GM19372 (cell line): ENCODE measurements at regions not wholly inside any gene's neighbourhood (a gene's known extent, or its start where the extent isn't known, plus 50 kb on each side); places are given as distances from the start of the nearest gene placed in this dataset.

Source experiments
- ATAC-seq: cut with Tn5 transposase; IDR thresholded peaks from one replicate; pipeline ENCODE4 v1.9.1; 2021; ENCODE audit warnings: mild to moderate bottlenecking, low read depth, moderate library complexity; ENCODE audit not compliant: unreplicated experiment

DNA sequence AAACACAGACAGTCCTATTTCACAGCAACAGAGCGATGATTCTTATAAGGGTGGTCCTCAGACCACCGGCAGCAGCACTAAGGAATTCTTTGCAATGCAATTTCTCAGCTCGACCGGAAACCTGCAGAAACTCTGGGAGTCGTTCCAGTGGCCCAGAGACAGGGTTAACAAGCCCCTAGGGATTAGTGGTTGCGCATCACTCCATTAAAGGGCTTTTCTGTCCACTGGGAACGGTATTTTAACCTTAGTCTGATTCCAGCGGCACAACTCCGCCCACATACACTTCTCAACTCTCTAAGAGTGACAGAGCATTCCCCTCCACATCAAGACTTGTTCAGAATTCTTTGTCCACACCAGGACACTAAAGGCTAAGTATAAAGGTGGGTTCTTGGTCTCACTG lies 341.5 kb downstream of the TFAP2A start:
- no peak for ATAC-seq

DNA sequence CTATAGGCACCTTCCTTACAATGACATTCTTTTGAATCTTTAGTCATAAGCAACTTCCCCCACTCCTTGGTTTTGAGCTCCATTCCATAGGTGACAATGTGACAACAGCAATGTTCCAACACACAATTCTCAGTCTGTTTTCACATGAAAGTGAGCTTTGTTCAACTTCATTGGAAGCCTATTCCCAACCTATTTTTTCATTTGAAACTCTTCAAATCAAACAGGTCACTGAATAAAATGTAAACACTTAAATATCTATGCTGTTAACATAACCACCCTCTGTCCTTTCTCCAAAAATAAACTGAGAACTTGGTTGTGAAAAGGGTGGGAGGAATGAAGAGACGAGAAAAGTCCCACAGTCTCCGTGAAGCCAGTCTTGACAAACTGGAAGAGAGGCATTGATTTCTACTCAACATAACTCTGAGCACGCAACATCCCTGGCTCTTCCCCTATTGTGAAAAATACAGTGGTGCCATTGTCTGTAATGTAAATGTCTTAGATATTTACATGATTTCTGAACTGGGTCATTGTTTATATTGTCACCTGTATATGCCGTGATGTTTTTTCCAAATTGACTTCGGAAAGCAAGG lies 343.1 kb downstream of the TFAP2A start:
- ATAC-seq: no peak

DNA sequence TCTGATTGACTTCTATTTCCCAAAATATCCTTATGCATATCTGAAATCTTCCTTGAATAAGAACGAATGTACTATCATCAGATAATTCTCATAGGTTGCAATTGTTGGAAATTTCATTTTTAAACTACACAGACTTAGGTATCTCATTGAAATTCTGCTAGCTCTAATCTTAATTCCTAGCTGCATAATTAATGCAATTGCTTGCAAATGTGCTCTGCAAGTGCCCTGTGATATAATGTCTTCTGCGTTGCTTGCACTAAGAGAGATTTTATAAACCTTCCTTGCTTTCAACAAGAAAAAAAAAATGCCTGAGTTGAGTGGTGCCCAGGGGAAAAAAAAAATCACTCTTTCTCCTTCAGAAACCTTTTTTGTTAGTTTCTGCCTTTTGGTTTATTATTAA lies 354.9 kb downstream of the TFAP2A start:
- no peak for ATAC-seq

GRCh38 chr6:10054672-10055071 lies 360.2 kb downstream of the TFAP2A start:
- ATAC-seq: no peak

- no peak for ATAC-seq
These were observed 363.6 kb downstream of the TFAP2A start for GRCh38 chr6:10051283-10051682.

GRCh38 chr6:10048370-10049297 lies 366.2 kb downstream of the TFAP2A start:
- no peak for ATAC-seq

GRCh38 chr6:10042280-10042679 lies 372.6 kb downstream of the TFAP2A start:
- ATAC-seq: no peak

GRCh38 chr6:10033223-10033829 lies 381.5 kb downstream of the TFAP2A start:
- ATAC-seq: no peak

GRCh38 chr6:10031617-10032016 lies 383.3 kb downstream of the TFAP2A start:
- no peak for ATAC-seq

GRCh38 chr6:10030942-10031537 lies 383.8 kb downstream of the TFAP2A start:
- no peak for ATAC-seq

DNA sequence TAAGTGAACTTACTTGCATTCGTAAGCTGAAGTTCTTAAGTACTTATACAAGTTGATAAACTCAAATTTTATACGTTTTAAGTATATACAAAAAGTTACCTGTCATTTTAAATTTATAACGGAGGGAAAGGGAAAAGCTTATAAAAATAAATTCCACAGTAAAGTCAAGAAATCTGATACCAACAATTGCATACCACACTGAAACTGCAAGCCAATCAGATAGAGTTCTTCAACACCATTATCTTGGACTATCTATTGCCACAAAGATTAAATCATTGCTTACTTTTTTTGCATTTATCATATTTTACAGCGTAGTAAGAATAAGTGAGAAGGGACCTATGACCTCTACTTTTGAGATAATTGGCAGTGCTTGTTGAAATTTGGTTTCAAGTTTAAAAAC lies 386.7 kb downstream of the TFAP2A start:
- ATAC-seq: no peak

DNA sequence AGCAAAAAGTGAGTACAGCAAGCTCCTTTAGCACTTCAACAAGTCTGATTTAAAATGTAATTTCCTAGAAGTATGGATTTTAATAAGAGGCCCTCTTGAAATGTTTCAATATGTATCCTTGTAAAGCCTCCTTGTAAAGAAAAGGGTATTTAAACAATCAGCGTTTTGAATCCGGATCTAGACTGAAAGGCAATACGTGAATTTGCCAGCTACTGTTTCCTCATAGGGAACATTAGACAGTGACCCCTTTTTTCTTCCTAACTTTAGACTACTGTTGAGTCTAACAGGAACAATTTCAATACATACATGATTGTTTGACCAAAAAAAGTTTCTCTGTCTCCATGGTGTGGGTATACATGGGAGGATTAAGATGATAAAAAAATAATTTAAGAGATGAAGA lies 395.0 kb downstream of the TFAP2A start:
- ATAC-seq: no peak

DNA sequence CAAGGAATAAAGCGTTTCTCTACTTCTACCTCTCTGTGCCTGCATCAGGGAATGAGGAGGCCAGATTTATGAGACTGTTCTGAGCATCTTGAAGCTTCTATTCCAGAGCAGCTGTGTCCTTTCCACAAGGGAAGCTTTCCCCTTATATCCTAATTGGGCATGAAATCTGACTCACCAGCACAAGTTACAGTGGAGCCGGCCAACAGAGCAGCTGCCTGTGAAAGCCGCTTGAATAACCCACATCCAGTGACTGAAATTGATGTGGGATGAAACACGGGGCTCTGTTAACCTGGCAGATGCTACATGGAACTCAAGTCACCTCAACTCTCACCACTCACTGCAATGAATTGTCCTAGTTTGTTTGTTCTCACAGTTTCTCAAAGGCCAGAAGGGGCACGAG lies 400.3 kb downstream of the TFAP2A start:
- no peak for ATAC-seq

DNA sequence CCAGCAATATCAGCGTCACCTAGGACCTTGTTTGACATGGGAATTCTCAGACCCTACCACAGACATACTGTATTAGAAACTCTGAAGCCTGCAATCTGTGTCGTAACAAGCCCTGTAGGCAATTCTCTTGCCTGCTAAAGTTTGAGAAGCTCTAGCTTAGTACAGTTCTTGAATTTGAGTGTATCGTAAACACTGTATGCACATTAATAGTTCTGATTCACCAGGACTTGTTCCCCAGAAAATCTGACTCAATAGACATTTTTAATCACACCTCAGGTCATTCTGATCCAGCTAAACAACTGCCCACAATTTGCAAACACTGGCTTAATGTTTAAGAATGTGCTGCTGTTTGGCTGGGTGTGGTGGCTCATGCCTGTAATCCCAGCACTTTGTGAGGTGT lies 414.3 kb downstream of the TFAP2A start:
- no peak for ATAC-seq

- no peak for ATAC-seq
These were observed 415.1 kb downstream of the TFAP2A start for GRCh38 chr6:9999796-10000195.

- no peak for ATAC-seq
These were observed 428.6 kb downstream of the TFAP2A start for GRCh38 chr6:9986273-9986672.

GRCh38 chr6:9985481-9985880 lies 429.4 kb downstream of the TFAP2A start:
- ATAC-seq: no peak

- ATAC-seq: no peak
These were observed 430.3 kb downstream of the TFAP2A start for GRCh38 chr6:9984607-9985006.

GRCh38 chr6:9983168-9983567 lies 431.7 kb downstream of the TFAP2A start:
- no peak for ATAC-seq

DNA sequence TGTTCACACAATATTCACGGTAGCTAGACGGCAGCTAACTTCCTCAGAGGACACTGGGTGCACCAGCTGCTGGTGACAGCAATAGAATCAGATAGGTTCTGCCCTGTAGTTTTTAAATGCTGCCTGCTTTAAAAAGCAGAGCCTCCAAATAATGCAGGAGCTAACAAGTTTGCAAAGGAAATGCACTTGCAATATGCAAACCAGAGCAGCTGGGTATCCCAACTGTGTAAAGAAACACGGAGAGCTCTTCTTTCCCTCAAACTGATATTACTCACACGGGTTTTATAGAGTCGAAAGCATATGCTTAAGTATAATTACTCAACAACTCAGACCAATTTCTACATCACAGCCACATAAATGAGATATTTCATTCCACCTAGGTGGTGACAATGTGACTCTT lies 432.7 kb downstream of the TFAP2A start:
- no peak for ATAC-seq

- no peak for ATAC-seq
These were observed 434.9 kb downstream of the TFAP2A start for GRCh38 chr6:9979996-9980395.
